HG02588 (cell line): ENCODE measurements at regions not wholly inside any gene's neighbourhood (a gene's known extent, or its start where the extent isn't known, plus 50 kb on each side); places are given as distances from the start of the nearest gene placed in this dataset.
"Not testable (repeated sequence)": the region's sequence is repeated elsewhere in the genome, so short reads cannot be mapped to it uniquely, and the experiment has no call there.

ENCODE experiments used
- ATAC-seq: cut with Tn5 transposase; IDR thresholded peaks from one replicate; pipeline ENCODE4 v1.9.1; 2021; ENCODE audit warnings: mild to moderate bottlenecking, moderate library complexity; ENCODE audit not compliant: unreplicated experiment

DNA sequence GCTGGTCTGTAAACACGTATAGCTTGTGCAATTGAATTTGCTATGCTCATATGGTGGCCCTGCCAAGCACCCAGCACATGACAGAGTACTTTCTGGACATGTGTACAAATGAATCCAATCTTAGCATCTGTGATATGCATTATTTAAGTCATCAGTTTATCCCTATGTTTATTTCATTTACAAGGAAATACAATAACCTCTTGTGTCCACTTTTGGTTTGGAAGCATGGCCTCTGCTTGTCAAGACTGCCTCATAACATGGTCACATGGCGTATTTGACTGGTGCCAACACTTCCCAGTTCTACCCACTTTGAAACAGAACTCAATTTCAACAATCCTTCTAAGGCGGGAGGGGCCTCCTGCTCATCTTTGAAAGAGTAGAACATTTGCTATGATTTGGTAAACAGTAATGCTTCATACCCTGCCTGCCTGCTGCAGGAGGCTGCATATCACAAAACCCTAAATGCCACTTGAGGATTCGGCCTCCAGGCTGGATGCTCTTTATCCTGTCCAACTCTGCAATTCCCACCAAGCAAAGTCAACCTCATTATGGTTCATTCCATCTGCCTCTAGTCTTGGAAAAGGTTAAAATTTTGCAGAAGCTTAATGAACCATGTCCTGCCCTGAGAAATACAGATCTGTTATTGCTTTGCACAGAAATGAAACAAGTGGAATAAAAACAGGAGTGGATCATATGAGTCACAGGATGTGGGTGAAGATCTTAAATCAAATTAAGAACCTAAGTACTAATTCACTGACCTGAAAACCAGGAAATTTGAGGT is 151.3 kb downstream of the CYSLTR2 start:
- ATAC-seq = no peak

GRCh38 chr13:48806522-48806921 is 152.8 kb downstream of the CYSLTR2 start:
- no peak for ATAC-seq

DNA sequence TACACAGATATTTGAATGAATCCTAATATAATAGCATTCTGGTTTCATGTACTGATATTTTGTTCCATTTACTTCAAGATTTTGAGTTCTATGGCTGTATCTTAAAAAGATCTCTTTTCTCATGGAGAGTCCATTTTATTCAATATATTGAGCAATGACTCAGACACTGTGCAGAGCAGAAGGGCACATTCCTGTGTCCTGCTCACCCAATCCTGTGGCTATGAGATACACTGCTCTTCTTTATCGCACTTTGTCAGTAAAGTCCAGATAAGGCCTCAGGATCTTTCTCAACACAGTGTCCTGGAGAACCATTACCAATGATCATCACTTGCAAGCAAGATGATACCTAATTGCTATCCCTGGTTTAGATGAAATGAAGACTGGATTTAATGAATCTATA is 155.0 kb downstream of the CYSLTR2 start:
- ATAC-seq = no peak

GRCh38 chr13:48810013-48810412 is 156.3 kb downstream of the CYSLTR2 start:
- ATAC-seq = no peak

DNA sequence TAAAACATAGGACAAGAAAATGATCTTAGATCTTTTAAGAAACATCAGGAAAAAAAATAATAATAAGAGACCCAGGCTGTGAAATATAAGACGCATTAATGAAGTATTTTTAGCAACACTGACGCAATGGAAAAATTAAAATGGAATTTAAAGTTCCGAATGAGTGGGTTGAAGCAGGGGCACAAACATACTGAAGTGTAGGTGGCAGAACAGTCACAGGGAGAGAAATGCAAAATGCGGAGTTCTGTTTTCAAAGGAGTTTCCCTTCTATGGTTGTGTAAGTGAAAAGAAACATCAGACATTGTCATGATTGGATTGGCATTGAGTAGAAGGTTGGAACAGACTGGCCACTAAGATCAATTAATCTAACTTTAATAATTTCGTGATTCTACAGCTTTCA is 159.8 kb downstream of the CYSLTR2 start:
- no peak for ATAC-seq

DNA sequence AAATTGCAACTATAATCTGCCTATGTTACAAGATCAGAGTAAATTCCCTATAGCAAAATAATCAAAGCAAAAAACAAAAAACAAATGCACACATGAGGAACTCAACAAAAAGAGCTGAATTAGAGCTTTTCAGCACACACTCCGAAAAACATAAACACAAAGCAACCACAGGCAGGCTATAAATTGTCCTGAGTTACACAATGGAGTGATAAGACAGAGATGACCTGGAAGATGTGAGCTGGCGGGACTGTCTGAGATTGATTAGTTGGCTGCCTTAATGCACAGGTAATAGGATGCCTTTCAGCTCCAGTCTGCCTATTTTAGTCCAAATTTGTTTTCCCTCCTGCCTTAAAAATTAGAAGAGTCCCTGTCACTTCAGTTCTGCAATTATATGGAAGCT is 159.0 kb upstream of the FNDC3A start:
- no peak for ATAC-seq

DNA sequence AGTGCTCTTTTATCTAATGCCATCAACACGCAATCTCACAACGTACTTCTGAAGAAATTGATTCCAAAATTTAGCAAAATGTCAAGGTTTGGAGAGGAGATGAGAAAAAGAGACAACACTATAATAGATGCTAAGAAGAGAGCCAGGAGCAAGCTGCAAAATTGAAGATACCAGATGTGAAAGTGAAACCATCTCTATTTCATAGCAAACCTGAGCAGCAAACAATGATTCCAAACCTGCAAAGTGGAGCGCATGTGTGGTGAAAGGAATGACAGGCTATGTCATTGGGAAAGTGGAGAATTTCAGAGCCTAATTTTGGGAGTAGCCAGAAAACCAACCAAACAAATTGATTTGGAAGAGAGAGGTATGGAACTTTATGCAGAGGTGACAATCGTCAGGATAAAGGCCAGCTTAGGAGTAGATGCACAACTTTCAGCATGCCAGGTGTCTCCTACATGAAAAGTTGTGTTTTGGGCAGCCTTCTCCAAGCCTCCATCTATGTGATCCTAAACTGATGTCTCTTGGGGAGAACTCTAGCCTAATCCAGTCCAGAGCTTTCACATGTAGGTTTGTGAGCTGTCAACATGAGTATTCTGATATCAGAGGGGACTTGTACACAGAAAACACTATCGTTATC is 158.4 kb upstream of the FNDC3A start:
- ATAC-seq = no peak

DNA sequence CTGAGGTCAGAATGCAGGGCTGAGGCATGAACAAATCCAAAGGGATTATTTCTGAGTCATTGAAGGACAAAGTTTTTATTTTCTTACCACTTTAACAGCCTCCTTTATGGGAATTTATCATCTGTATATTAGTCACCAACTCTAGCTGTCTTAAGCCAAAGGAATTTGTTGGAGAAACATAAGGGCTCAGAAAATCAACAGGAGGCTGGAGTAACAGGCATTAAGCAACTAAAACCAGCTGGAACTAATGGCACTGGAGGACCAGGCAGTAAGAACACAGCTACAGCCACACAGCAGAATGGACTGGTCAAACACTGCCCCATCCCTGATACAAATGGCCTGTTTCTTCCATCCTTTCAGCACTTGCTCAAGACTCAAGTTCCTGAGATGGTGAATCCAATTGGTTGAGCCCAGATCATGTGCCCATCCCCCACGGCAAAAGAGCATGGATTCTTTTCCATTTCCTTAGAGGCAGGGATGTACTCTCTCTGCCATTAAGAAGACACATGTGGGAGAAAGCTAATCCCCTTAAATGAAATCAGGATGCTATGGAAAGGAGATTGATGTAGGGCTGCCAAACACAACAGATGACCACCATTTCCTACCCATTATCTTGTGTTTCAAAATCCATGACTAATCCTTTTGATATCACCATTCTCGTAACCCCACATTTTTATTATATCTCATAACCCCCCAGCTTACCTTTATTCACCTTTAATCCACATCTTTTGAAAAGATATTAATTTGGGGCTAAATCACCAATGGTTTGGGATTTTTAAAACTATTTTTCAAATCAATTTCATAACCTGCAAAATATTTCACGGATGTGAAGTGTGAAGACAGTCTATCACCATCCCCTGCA is 157.0 kb upstream of the FNDC3A start:
- no peak for ATAC-seq

- ATAC-seq = no peak
Observed at GRCh38 chr13:48819376-48819775, 156.3 kb upstream of the FNDC3A start.

- ATAC-seq = no peak
Observed at GRCh38 chr13:48819899-48820298, 155.8 kb upstream of the FNDC3A start.

- not testable (repeated sequence) for ATAC-seq
Observed at GRCh38 chr13:48823526-48823925, 152.2 kb upstream of the FNDC3A start.

DNA sequence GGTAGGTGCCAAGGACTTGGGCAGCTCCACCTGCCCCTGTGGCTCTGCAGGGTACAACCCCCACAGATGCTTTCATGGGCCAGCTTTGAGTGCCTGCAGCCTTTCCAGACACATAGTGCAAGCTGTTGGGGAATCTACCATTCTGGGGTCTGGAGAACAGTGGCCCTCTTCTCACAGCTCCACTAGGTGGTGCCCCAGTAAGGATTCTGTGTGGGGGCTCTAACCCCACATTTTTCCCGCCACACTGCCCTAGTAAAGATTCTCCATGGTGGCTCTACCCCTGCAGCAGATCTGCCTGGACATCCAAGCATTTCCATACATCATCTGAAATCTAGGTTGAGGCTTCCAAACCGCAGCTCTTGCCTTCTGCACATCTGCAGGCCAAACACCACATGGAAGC is 149.7 kb upstream of the FNDC3A start:
- ATAC-seq = no peak

- not testable (repeated sequence) for ATAC-seq
Observed at GRCh38 chr13:48826922-48827454, 148.7 kb upstream of the FNDC3A start.

- no peak for ATAC-seq
Observed at GRCh38 chr13:48827709-48828108, 148.0 kb upstream of the FNDC3A start.

DNA sequence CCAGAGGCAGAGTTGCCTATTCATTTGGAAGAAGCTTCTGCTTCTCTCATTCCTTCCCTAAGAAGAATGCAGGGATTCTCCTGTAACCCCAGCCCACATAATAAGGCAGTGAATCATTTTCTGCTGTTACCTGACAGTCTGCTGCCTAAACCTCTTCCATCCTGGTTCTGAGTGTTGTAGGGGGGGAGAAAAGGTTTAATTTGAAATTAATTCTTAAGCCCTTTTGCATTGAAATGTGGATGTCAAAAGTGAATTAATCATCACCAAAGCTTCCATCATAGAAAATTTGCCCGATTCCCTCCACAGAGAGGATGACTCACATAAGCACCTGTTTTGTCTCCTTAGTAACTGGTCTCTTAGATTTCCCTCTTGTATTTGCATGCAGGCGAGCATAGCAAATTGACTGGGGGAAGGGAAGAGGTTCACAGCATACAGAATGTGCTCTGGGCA is 146.7 kb upstream of the FNDC3A start:
- ATAC-seq = no peak

DNA sequence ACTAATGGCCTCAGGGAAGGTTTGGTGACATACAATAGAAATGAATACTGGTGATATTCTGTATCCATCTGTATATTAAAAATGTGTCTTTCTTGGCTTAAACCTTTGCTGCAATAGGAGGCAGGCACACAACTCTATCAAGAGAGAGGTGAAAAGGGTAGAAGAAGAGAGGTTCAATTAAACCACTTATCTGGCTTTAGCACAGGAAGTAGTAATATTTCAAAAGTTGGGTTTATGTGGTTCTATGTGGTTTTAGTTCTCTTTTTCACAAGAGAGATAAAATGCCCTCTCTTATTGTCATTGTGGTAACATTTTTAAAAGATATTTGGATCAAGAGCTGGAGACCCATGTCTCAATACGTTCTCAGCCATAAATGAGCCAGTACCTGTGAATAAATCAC is 146.2 kb upstream of the FNDC3A start:
- ATAC-seq = no peak

GRCh38 chr13:48831248-48831647 is 144.5 kb upstream of the FNDC3A start:
- no peak for ATAC-seq

DNA sequence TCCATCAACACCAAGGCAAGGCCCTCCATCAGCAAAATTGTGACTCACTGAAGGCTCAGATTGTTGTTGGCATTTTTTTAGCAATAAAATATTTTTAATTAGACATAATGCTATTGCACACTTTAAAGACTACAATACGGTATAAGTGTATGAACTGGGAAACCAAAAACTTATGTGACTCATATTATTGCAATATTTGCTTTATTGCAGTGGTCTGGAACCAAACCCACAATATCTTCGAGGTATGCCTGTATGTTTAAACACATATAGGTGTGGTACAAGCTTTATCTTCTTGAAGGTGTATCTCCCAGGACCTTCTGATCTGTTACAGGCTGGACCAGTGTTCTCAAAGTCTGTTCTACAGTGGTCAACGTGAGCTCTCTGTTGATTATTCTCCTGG is 142.3 kb upstream of the FNDC3A start:
- ATAC-seq = no peak

GRCh38 chr13:48835326-48835725 is 140.4 kb upstream of the FNDC3A start:
- ATAC-seq = not testable (repeated sequence)

- ATAC-seq = no peak
Observed at GRCh38 chr13:48838193-48838973, 137.3 kb upstream of the FNDC3A start.

GRCh38 chr13:48839171-48839570 is 136.5 kb upstream of the FNDC3A start:
- no peak for ATAC-seq
